K562 (cell line): ENCODE measurements at regions not wholly inside any gene's neighbourhood (a gene's known extent, or its start where the extent isn't known, plus 50 kb on each side); places are given as distances from the start of the nearest gene placed in this dataset.
"Not testable (repeated sequence)": the region's sequence is repeated elsewhere in the genome, so short reads cannot be mapped to it uniquely, and the experiment has no call there.

Experiments
- ATAC-seq: fragments of 200-7000 bp; cut with Tn5 transposase; 3 replicates; pipeline ENCODE4 v1.9.1; 2020; ENCODE audit warnings: moderate library complexity
- BruUV-seq: library from RNA; stranded (reverse); fragments of 400-500 nt; replicated peaks from 2 replicates; lab custom pipeline; 2021; lab: Mats Ljungman, UMichigan
- CTCF ChIA-PET: fragments of 300-600 bp; formaldehyde crosslinking; extraction: SDS; loops from one replicate; lab custom pipeline; 2021; ENCODE audit warnings: low intra/inter-chr PET ratio; lab: Yijun Ruan, JAX
- POLR2A ChIA-PET: fragments of 300-600, 350-650 bp; sonication (Branson Sonifier 250); formaldehyde crosslinking; extraction: SDS; loops from one replicate; lab custom pipeline; 2021; ENCODE audit warnings: antibody characterized with exemption, inconsistent platforms; lab: Yijun Ruan, JAX
- DNase-seq, 4 experiments: peaks; one replicate each; pipeline versions ENCODE4 v3.0.0 to v3.0.0-alpha.2; 2011 to 2018; ENCODE audit warnings: low spot score in 3 of 4, mixed read lengths in 3 of 4; ENCODE audit errors: extremely low read depth in 1 of 4
- FAIRE-seq: peaks from 2 replicates; lab custom pipeline; 2011; peaks lifted over from hg19 to GRCh38; lab: Jason Lieb, UNC
- H2AFZ ChIP-seq: 2 replicates; pipeline ENCODE4 v1.6.0; 2011; ENCODE audit warnings: low read depth, low read length, control low read depth, inconsistent platforms
- H3K27ac ChIP-seq: fragments of 200-600 bp; 3 replicates; pipeline ENCODE4 v1.8.0; 2011; ENCODE audit warnings: low read depth, mild to moderate bottlenecking, control low read depth, inconsistent platforms, low read length, moderate library complexity, mixed read lengths; ENCODE audit errors: extremely low read depth
- H3K27me3 ChIP-seq, 2 experiments: fragments of 300-600 bp in 1 of 2; 2 replicates in 1 of 2; 3 replicates in 1 of 2; pipeline versions ENCODE4 v1.6.0 to v1.8.0; 2011; ENCODE audit warnings: inconsistent platforms in 2 of 2, low read length in 2 of 2, mild to moderate bottlenecking in 1 of 2, mixed read lengths in 1 of 2, moderate library complexity in 1 of 2; ENCODE audit not compliant: control insufficient read depth in 2 of 2, insufficient read depth in 2 of 2
- H3K36me3 ChIP-seq: fragments of 300-600 bp; 3 replicates; pipeline ENCODE4 v1.8.0; 2011; ENCODE audit warnings: mild to moderate bottlenecking, low read length, inconsistent platforms; ENCODE audit not compliant: control insufficient read depth, insufficient read depth
- H3K4me1 ChIP-seq, 2 experiments: fragments of 200-600 bp in 1 of 2; replicated peaks in 1 of 2; 2 replicates in 1 of 2; 3 replicates in 1 of 2; pipeline versions ENCODE4 v1.5.1 to v1.8.0; 2011; ENCODE audit warnings: inconsistent platforms in 2 of 2, low read length in 2 of 2, mild to moderate bottlenecking in 1 of 2, mixed read lengths in 1 of 2, moderate library complexity in 1 of 2; ENCODE audit not compliant: control insufficient read depth in 2 of 2, insufficient read depth in 2 of 2
- H3K4me2 ChIP-seq: 2 replicates; pipeline ENCODE4 v1.6.1; 2011; ENCODE audit warnings: low read length, control low read depth, inconsistent platforms, mixed read lengths; ENCODE audit not compliant: insufficient read depth
- H3K4me3 ChIP-seq: fragments of 200-600 bp; sonication (generic), shearing (Covaris generic); 2 replicates; pipeline ENCODE4 v1.5.1; 2016; ENCODE audit warnings: control low read depth, inconsistent platforms
- H3K79me2 ChIP-seq: fragments of 200-600 bp; 3 replicates; pipeline ENCODE4 v1.8.0; 2011; ENCODE audit warnings: low read length, inconsistent platforms; ENCODE audit not compliant: control insufficient read depth, insufficient read depth
- H3K9ac ChIP-seq, 2 experiments: 2 replicates each; pipeline versions ENCODE4 v1.6.0 to v1.6.1; 2011; ENCODE audit warnings: low read depth in 2 of 2, low read length in 2 of 2, control low read depth in 1 of 2, inconsistent platforms in 1 of 2, mild to moderate bottlenecking in 1 of 2, mixed read lengths in 1 of 2; ENCODE audit not compliant: insufficient read depth in 1 of 2
- H3K9me1 ChIP-seq: one replicate; pipeline ENCODE4 v1.6.0; 2011; ENCODE audit warnings: inconsistent platforms, mild to moderate bottlenecking, low read length, moderate library complexity; ENCODE audit not compliant: control insufficient read depth, insufficient read depth
- H3K9me3 ChIP-seq: replicated peaks from 2 replicates; pipeline ENCODE4 v1.5.1; 2011; ENCODE audit warnings: low read depth, low read length, inconsistent platforms; ENCODE audit not compliant: control insufficient read depth, insufficient read depth
- H4K20me1 ChIP-seq: replicated peaks from 2 replicates; pipeline ENCODE4 v1.6.1; 2011; ENCODE audit warnings: low read length, inconsistent platforms, mixed read lengths; ENCODE audit not compliant: control insufficient read depth, insufficient read depth
- C11orf30 ChIP-seq: fragments of 450-650 bp; IDR thresholded peaks from 2 replicates; pipeline ENCODE4 v1.6.1; 2016; ENCODE audit warnings: low read depth, mild to moderate bottlenecking
- ZNF316 ChIP-seq: fragments of 450-650 bp; IDR thresholded peaks from 2 replicates; pipeline ENCODE4 v1.6.1; 2016
- WGBS: fragments of 100-300 bp; shearing (Covaris generic); methylation state at CpG from one replicate; pipeline ENCODE4 v1.1.6; 2016; ENCODE audit warnings: low coverage, mixed read lengths; ENCODE audit not compliant: insufficient coverage; ENCODE audit errors: missing lambda C conversion rate; 5-methylcytosine and 5-hydroxymethylcytosine counted together
- in situ Hi-C: fragments of 300-500 bp; cut with MboI; formaldehyde crosslinking; loops from 4 replicates; pipeline ENCODE4 v1.15.0; 2018; ENCODE audit warnings: inconsistent platforms, mixed read lengths
- intact Hi-C: fragments of 100-400 bp; cut with micrococcal nuclease; formaldehyde crosslinking; loops from 2 replicates; pipeline ENCODE4 v1.14.2; 2022

- H3K27me3 ChIP-seq, in situ Hi-C loops, ATAC-seq, intact Hi-C loops, H3K79me2 ChIP-seq, H3K9ac ChIP-seq, H3K4me3 ChIP-seq, FAIRE-seq, H3K4me1 ChIP-seq, H3K9me1 ChIP-seq, BruUV-seq, POLR2A ChIA-PET, H3K9me3 ChIP-seq, H4K20me1 ChIP-seq, H3K27ac ChIP-seq: not testable (repeated sequence)
- WGBS, result 86% methylated on average over 1 of the region's 1 CpG
- TF ChIP-seq C11orf30, result peak; percentile 36; the same call in 1 of the 2 replicates
- TF ChIP-seq ZNF316, result peak; percentile 56
- TF ChIP-seq, all 486 proteins: peak for 2; not testable (repeated sequence) for 484
- H3K36me3 ChIP-seq, result peaks cover 13% of the 10 kb centered on the region; the same call in 1 of the 3 replicates
- DNase-seq, CTCF ChIA-PET, H2AFZ ChIP-seq, H3K4me2 ChIP-seq: not testable (repeated sequence)
These were observed 863.9 kb upstream of the DEFB115 start for GRCh38 chr20:30393523-30393922.

GRCh38 chr20:30397111-30397510 is 860.4 kb upstream of the DEFB115 start:
- H3K27ac ChIP-seq, H3K4me3 ChIP-seq, H3K4me1 ChIP-seq, CTCF ChIA-PET, H3K9ac ChIP-seq, in situ Hi-C loops, ATAC-seq, BruUV-seq, intact Hi-C loops, H2AFZ ChIP-seq, POLR2A ChIA-PET, H3K27me3 ChIP-seq, H3K9me3 ChIP-seq, FAIRE-seq, H3K79me2 ChIP-seq, H3K36me3 ChIP-seq, H3K9me1 ChIP-seq, H3K4me2 ChIP-seq, H4K20me1 ChIP-seq, DNase-seq: not testable (repeated sequence)
- 89% methylated on average over 2 of the region's 2 CpGs for WGBS

GRCh38 chr20:30405061-30405460 is 852.4 kb upstream of the DEFB115 start:
- H3K36me3 ChIP-seq, BruUV-seq, POLR2A ChIA-PET, H3K9me3 ChIP-seq, H3K9ac ChIP-seq, H2AFZ ChIP-seq, H3K27me3 ChIP-seq, H4K20me1 ChIP-seq, H3K27ac ChIP-seq, H3K79me2 ChIP-seq, DNase-seq, ATAC-seq, FAIRE-seq, CTCF ChIA-PET, H3K4me1 ChIP-seq, H3K4me2 ChIP-seq, intact Hi-C loops, H3K4me3 ChIP-seq, H3K9me1 ChIP-seq: not testable (repeated sequence)
- no CpG with 5 or more reads among the region's 18 CpGs for WGBS
- in situ Hi-C loops, result loop anchor here (25.0 kb wide), 1 partner anchor 307 kb away; no protein-coding TSS in a partner anchor

GRCh38 chr20:30405585-30405984 is 851.9 kb upstream of the DEFB115 start:
- H4K20me1 ChIP-seq, H3K9ac ChIP-seq, FAIRE-seq, BruUV-seq, H3K4me3 ChIP-seq, intact Hi-C loops, H3K9me3 ChIP-seq, ATAC-seq, DNase-seq, CTCF ChIA-PET, H3K27me3 ChIP-seq, H3K27ac ChIP-seq, H3K36me3 ChIP-seq, H3K4me2 ChIP-seq, H3K79me2 ChIP-seq, POLR2A ChIA-PET, H3K4me1 ChIP-seq, H3K9me1 ChIP-seq, H2AFZ ChIP-seq: not testable (repeated sequence)
- in situ Hi-C loops, result loop anchor here (25.0 kb wide), 1 partner anchor 307 kb away; no protein-coding TSS in a partner anchor
- 80% methylated on average over 1 of the region's 27 CpGs for WGBS
